HEK293 (cell line): ENCODE measurements at regions not wholly inside any gene's neighbourhood (a gene's known extent, or its start where the extent isn't known, plus 50 kb on each side); places are given as distances from the start of the nearest gene placed in this dataset.

Experiments
- CTCF ChIP-seq: fragments of 450-650 bp; formaldehyde crosslinking; IDR thresholded peaks from 2 replicates; pipeline ENCODE4 v1.5.1; 2016; ENCODE audit warnings: missing biosample characterization, missing genetic modification characterization
- ZIC2 ChIP-seq: fragments of 450-650 bp; formaldehyde crosslinking; IDR thresholded peaks from 2 replicates; pipeline ENCODE4 v1.5.1; 2016; ENCODE audit warnings: missing biosample characterization, missing genetic modification characterization
- ZNF138 ChIP-seq: fragments of 450-650 bp; formaldehyde crosslinking; IDR thresholded peaks from 2 replicates; pipeline ENCODE4 v1.5.1; 2016; ENCODE audit warnings: missing biosample characterization, missing genetic modification characterization, borderline replicate concordance
- ZNF350 ChIP-seq: fragments of 450-650 bp; formaldehyde crosslinking; IDR thresholded peaks from 2 replicates; pipeline ENCODE4 v1.5.0; 2017; ENCODE audit warnings: missing biosample characterization, mild to moderate bottlenecking, missing genetic modification characterization
- ZNF777 ChIP-seq: fragments of 450-650 bp; formaldehyde crosslinking; IDR thresholded peaks from 2 replicates; pipeline ENCODE4 v1.5.1; 2017; ENCODE audit warnings: missing biosample characterization, missing genetic modification characterization, borderline replicate concordance
- TF ChIP-seq, protein P1 (sequence below): fragments of 450-650 bp; formaldehyde crosslinking; IDR thresholded peaks from 2 replicates; pipeline ENCODE4 v1.5.1; 2016; ENCODE audit warnings: missing biosample characterization, missing genetic modification characterization

DNA sequence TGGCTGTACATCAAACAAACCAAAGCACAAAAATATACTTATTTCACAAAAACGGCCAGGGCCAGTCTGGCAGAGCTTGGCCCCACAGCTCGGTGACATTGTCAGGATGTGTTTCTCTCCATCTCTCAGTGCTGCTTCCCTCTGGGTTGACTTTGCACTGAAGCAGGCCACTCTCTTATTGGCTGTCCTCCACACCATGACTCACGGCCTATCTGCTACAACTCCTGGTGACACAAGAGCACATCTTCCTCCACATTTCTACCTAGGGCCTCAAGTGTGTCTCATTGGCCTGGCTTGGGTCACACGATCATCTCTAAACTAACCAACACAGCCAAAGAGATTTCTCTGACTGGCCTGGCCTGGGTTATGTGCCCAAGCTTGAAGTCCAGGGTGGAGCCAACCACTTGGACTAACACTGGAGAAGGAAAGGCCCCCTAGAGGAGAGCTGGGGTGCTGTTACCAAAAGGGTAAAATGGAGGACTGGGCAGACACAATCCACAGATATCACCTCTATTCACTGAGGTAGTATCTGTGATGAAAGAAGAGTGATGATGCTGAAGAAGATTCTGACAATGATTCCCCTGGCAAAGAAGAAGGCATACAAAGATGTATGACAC, 159.8 kb upstream of the TSHZ2 start:
- no peak for TF ChIP-seq ZNF350 (tag by site-specific recombination)
- TF ChIP-seq, protein P1, sequence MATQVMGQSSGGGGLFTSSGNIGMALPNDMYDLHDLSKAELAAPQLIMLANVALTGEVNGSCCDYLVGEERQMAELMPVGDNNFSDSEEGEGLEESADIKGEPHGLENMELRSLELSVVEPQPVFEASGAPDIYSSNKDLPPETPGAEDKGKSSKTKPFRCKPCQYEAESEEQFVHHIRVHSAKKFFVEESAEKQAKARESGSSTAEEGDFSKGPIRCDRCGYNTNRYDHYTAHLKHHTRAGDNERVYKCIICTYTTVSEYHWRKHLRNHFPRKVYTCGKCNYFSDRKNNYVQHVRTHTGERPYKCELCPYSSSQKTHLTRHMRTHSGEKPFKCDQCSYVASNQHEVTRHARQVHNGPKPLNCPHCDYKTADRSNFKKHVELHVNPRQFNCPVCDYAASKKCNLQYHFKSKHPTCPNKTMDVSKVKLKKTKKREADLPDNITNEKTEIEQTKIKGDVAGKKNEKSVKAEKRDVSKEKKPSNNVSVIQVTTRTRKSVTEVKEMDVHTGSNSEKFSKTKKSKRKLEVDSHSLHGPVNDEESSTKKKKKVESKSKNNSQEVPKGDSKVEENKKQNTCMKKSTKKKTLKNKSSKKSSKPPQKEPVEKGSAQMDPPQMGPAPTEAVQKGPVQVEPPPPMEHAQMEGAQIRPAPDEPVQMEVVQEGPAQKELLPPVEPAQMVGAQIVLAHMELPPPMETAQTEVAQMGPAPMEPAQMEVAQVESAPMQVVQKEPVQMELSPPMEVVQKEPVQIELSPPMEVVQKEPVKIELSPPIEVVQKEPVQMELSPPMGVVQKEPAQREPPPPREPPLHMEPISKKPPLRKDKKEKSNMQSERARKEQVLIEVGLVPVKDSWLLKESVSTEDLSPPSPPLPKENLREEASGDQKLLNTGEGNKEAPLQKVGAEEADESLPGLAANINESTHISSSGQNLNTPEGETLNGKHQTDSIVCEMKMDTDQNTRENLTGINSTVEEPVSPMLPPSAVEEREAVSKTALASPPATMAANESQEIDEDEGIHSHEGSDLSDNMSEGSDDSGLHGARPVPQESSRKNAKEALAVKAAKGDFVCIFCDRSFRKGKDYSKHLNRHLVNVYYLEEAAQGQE (tag by site-specific recombination), result no peak
- no peak for TF ChIP-seq CTCF (tag by site-specific recombination)
- no peak for TF ChIP-seq ZNF138 (tag by site-specific recombination)
- no peak for TF ChIP-seq ZIC2 (tag by site-specific recombination)
- TF ChIP-seq ZNF777, result no peak
